ENCODE measurements at regions not wholly inside any gene's neighbourhood (a gene's known extent, or its start where the extent isn't known, plus 50 kb on each side); places are given as distances from the start of the nearest gene placed in this dataset.
"Not testable (repeated sequence)": the region's sequence is repeated elsewhere in the genome, so short reads cannot be mapped to it uniquely, and the experiment has no call there.

DNA sequence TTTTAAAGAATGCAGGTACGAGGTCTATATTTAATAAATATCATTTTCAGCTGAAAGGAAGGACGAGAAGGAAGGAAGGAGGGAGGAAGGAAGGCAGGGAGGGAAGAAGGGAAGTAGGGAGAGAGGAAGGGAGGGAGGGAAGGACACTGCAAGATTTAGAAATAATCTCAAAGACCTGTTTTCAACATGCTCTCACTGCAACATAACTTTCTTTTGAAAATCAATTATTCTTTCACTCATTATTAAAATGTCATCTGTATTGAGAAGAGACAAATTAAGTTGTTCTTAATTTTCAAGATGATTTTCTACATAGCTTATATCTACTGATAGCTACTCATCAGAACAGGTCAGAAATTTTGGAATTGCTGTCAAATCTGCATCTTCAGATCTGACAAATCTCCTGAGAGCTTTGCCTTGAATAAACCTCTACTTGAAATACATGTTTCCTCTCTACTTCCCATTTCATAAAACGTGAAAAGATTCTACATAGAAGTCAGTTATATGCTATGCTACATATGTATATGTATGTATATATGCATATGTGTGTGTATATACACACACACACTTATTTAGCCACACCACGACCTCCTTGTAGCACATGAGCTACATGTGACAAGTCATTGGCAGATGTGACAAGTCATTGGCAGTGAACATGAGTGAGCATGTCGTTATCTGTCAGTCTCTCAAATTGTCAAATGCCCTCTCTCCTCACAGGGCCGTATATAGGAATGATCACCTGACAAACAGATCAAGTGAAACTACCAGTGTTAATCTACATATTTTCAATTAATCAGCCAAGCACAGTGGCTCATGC lies 241.6 kb downstream of the LY86 start:
- Histone ChIP-seq H3K4me1 (peaks cover 0 to 12% (median 0%) of the 10 kb centered on the region in 4 donors), H3K4me3 (no peak overlapping the region), H3K27ac (no peak overlapping the region), H3K36me3 (no peaks in the 10 kb centered on the region), H3K27me3 (no peaks in the 10 kb centered on the region), H3K9me3 (no peaks in the 10 kb centered on the region)
- 77 to 79% methylated on average over 6 of the region's 6 CpGs for WGBS, 2 donors
- no peak for TF ChIP-seq POLR2A (IDR thresholded peaks at IDR 0.05)
- no peak for DNase-seq
- intact Hi-C loops (cut with DNase I), result no loop called here

GRCh38 chr6:6830686-6831063 lies 242.2 kb downstream of the LY86 start:
- H3K36me3 ChIP-seq; H3K27me3 ChIP-seq; H3K4me3 ChIP-seq; intact Hi-C loops (cut with DNase I); H3K9me3 ChIP-seq; H3K27ac ChIP-seq; DNase-seq: not testable (repeated sequence)
- H3K4me1 ChIP-seq, result peaks cover 0 to 12% (median 0%) of the 10 kb centered on the region in 4 donors

GRCh38 chr6:6832439-6832838 lies 243.9 kb downstream of the LY86 start:
- TF ChIP-seq, protein P1, sequence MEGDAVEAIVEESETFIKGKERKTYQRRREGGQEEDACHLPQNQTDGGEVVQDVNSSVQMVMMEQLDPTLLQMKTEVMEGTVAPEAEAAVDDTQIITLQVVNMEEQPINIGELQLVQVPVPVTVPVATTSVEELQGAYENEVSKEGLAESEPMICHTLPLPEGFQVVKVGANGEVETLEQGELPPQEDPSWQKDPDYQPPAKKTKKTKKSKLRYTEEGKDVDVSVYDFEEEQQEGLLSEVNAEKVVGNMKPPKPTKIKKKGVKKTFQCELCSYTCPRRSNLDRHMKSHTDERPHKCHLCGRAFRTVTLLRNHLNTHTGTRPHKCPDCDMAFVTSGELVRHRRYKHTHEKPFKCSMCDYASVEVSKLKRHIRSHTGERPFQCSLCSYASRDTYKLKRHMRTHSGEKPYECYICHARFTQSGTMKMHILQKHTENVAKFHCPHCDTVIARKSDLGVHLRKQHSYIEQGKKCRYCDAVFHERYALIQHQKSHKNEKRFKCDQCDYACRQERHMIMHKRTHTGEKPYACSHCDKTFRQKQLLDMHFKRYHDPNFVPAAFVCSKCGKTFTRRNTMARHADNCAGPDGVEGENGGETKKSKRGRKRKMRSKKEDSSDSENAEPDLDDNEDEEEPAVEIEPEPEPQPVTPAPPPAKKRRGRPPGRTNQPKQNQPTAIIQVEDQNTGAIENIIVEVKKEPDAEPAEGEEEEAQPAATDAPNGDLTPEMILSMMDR (IDR thresholded peaks at IDR 0.05), result no peak
- TF ChIP-seq POLR2AphosphoS5 (IDR thresholded peaks at IDR 0.05) (no peak), POLR2A (IDR thresholded peaks at IDR 0.05) (no peak), EP300 (IDR thresholded peaks at IDR 0.05) (no peak)
- no peaks in the 10 kb centered on the region for H3K36me3 ChIP-seq
- H3K9me3 ChIP-seq, result no peaks in the 10 kb centered on the region
- H3K4me1 ChIP-seq, result no peaks in the 10 kb centered on the region
- no peak overlapping the region for H3K27ac ChIP-seq
- 93 to 95% methylated on average over 4 of the region's 4 CpGs for WGBS, 2 donors
- intact Hi-C loops (cut with DNase I), result no loop called here
- H3K27me3 ChIP-seq, result no peaks in the 10 kb centered on the region
- DNase-seq, result no peak
- no peak overlapping the region for H3K4me3 ChIP-seq

DNA sequence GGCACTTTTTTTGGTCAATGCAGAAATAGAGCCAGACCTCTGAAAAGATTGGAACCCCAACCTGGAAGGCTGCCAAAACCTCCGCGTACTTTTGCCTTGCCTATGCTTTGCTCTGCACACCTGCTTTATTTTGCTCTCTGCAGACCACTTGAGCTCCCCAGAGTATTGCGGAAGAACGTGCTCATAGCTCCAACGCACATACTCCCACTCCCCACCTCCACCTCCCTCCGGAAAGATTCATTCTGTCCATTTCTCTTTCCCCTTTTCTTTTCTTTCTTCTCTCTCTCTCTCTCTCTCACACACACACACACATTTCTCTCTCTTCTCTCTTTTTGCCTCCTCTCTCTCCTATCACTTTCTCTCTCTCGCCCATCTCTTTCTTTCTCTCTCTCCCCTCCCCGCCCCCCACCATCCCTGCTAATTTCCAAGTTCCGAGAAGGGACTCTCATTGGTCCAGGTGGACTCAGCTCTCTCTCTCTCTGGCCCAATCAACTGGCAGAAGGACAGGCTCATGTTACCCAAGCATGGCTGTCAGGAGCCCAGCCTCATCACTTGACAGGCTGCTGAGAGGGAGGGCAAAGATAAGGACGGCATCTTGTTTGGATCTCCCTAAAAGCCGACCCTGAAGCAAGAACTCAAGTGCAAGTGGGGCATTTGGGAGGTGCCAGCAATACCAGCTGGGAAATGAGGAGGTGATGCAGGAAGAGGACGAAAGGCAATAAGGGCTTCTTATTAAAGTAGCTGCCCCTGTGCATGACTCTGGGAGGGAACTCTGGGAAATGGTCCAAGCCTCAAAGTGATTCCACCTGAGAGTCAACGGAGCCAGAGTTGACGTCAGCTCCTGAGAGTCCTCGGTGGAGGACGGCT lies 246.1 kb downstream of the LY86 start:
- Histone ChIP-seq H3K4me3 (no peak overlapping the region), H3K36me3 (no peaks in the 10 kb centered on the region), H3K27me3 (no peaks in the 10 kb centered on the region), H3K9me3 (no peaks in the 10 kb centered on the region), H3K27ac (no peak overlapping the region), H3K4me1 (no peaks in the 10 kb centered on the region)
- 51 to 60% methylated on average over 16 of the region's 16 CpGs for WGBS, 2 donors
- DNase-seq, result no peak
- intact Hi-C loops (cut with DNase I), result no loop called here
- TF ChIP-seq, protein P1 (IDR thresholded peaks at IDR 0.05), result no peak
- TF ChIP-seq EP300 (IDR thresholded peaks at IDR 0.05) (no peak), POLR2A (IDR thresholded peaks at IDR 0.05) (no peak), POLR2AphosphoS5 (IDR thresholded peaks at IDR 0.05) (no peak)

DNA sequence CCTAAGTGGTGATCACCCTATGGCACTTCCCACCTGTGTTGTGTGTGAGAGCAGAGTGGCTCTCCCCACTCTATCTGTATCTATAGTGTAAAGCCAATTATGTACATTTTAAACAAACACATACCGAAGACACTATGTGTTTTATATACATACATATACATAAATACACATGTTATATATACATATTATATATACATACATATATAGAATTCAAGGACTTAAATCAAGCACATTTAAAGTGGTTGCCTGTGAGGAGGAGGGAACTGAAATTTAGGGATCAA lies 246.6 kb downstream of the LY86 start:
- Histone ChIP-seq H3K27me3 (no peaks in the 10 kb centered on the region), H3K9me3 (no peaks in the 10 kb centered on the region), H3K36me3 (no peaks in the 10 kb centered on the region), H3K27ac (no peak overlapping the region), H3K4me3 (no peak overlapping the region), H3K4me1 (no peaks in the 10 kb centered on the region)
- DNase-seq, result no peak
- TF ChIP-seq EP300 (IDR thresholded peaks at IDR 0.05) (no peak), POLR2AphosphoS5 (IDR thresholded peaks at IDR 0.05) (no peak), POLR2A (IDR thresholded peaks at IDR 0.05) (no peak)
- TF ChIP-seq, protein P1 (IDR thresholded peaks at IDR 0.05), result no peak
- WGBS, 2 donors, result 50 to 77% methylated on average over 1 of the region's 1 CpG
- intact Hi-C loops (cut with DNase I), result no loop called here
